PC-3 (cell line): ENCODE measurements at regions not wholly inside any gene's neighbourhood (a gene's known extent, or its start where the extent isn't known, plus 50 kb on each side); places are given as distances from the start of the nearest gene placed in this dataset.

ENCODE experiments used
- ATAC-seq: fragments of 200-7000 bp; cut with Tn5 transposase; 2 replicates; pipeline ENCODE4 v1.9.1; 2020; ENCODE audit warnings: mild to moderate bottlenecking, moderate library complexity
- BruUV-seq: library from RNA; stranded (reverse); fragments of 400-500 nt; replicated peaks from 2 replicates; lab custom pipeline; 2021; lab: Mats Ljungman, UMichigan
- CTCF ChIA-PET: fragments of 300-600 bp; sonication (Branson Sonifier 250); formaldehyde crosslinking; loops from one replicate; lab custom pipeline; 2022; ENCODE audit warnings: antibody characterized with exemption; lab: Charles Lee
- POLR2A ChIA-PET: fragments of 300-600 bp; sonication (Branson Sonifier 250); formaldehyde crosslinking; loops from one replicate; lab custom pipeline; 2022; ENCODE audit warnings: antibody characterized with exemption; ENCODE audit not compliant: unreplicated experiment; lab: Charles Lee
- DNase-seq: peaks from one replicate; pipeline ENCODE4 v3.0.0-alpha.2; 2015
- H2AFZ ChIP-seq: fragments of 300-600 bp; sonication (generic); 2 replicates; pipeline ENCODE4 v1.6.0; 2016; ENCODE audit warnings: antibody characterized with exemption, low read length
- H3F3A ChIP-seq: fragments of 300-600 bp; sonication (generic); one replicate; pipeline ENCODE4 v1.6.0; 2017; ENCODE audit warnings: antibody characterized with exemption, low read length, control low read depth, mild to moderate bottlenecking; ENCODE audit not compliant: unreplicated experiment
- H3K27ac ChIP-seq: fragments of 300-600 bp; sonication (generic); 2 replicates; pipeline ENCODE4 v1.5.1; 2016; ENCODE audit warnings: mild to moderate bottlenecking, low read length
- H3K27me3 ChIP-seq: fragments of 300-600 bp; sonication (generic); 2 replicates; pipeline ENCODE4 v1.6.1; 2016; ENCODE audit warnings: low read length, mixed read lengths
- H3K36me3 ChIP-seq: fragments of 300-600 bp; sonication (generic); 2 replicates; pipeline ENCODE4 v1.6.1; 2016; ENCODE audit warnings: low read depth, mixed run types, low read length, mixed read lengths
- H3K4me1 ChIP-seq: fragments of 300-600 bp; sonication (generic); 2 replicates; pipeline ENCODE4 v1.5.1; 2016; ENCODE audit warnings: low read length; ENCODE audit not compliant: insufficient read depth
- H3K4me2 ChIP-seq: fragments of 300-600 bp; sonication (generic); 2 replicates; pipeline ENCODE4 v1.6.0; 2016; ENCODE audit warnings: low read length
- H3K4me3 ChIP-seq: fragments of 300-600 bp; sonication (generic); 2 replicates; pipeline ENCODE4 v1.5.1; 2016; ENCODE audit warnings: mild to moderate bottlenecking, low read length, mixed read lengths
- H3K79me2 ChIP-seq: fragments of 300-600 bp; sonication (generic); 2 replicates; pipeline ENCODE4 v1.6.1; 2017; ENCODE audit warnings: low read length, mixed read lengths
- H3K9ac ChIP-seq: fragments of 300-600 bp; sonication (generic); 2 replicates; pipeline ENCODE4 v1.6.0; 2016; ENCODE audit warnings: mild to moderate bottlenecking, low read length
- H3K9me2 ChIP-seq: fragments of 300-600 bp; sonication (generic); replicated peaks from 2 replicates; pipeline ENCODE4 v1.6.1; 2016; ENCODE audit warnings: mixed run types, low read length, mixed read lengths
- H3K9me3 ChIP-seq: fragments of 300-600 bp; sonication (generic); 2 replicates; pipeline ENCODE4 v1.6.1; 2016; ENCODE audit warnings: low read length, mixed read lengths
- H4K20me1 ChIP-seq: fragments of 300-600 bp; sonication (generic); 2 replicates; pipeline ENCODE4 v1.6.1; 2016; ENCODE audit warnings: low read length, mixed read lengths
- CTCF ChIP-seq: fragments of 300-600 bp; sonication (generic); conservative IDR thresholded peaks from 2 replicates; pipeline ENCODE4 v1.5.1; 2017; ENCODE audit warnings: antibody characterized with exemption, low read depth, mild to moderate bottlenecking, low read length
- EZH2 ChIP-seq: fragments of 300-600 bp; sonication (generic); IDR thresholded peaks from one replicate; pipeline ENCODE4 v1.6.1; 2017; ENCODE audit warnings: antibody characterized with exemption, mild to moderate bottlenecking, low read length; ENCODE audit not compliant: unreplicated experiment
- EZH2phosphoT487 ChIP-seq: fragments of 300-600 bp; sonication (generic); IDR thresholded peaks from 2 replicates; pipeline ENCODE4 v1.6.1; 2018; ENCODE audit warnings: mild to moderate bottlenecking, antibody characterized with exemption, low read length, borderline replicate concordance
- intact Hi-C: fragments of 100-400 bp; cut with micrococcal nuclease; formaldehyde crosslinking; loops from 2 replicates; pipeline ENCODE4 v1.9.0; 2023

DNA sequence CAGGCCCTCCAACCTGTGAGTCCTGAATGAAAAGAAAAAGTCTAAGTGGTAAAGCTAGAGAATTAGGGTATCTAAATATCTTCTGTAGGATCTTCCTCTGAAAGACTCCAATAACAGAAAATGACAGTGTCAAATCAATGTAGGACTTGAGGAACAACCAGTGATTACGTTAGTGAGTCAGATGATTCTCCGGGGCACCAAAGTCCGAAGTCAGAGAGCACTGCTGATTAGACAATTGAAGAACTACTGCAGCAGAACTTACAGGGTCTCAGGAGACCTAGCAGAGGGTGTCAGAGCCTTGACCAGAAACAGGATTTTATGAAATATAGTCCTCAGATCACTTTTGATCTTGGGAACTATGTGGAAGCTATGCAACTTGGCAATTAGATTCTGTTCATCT lies 605.8 kb downstream of the EPHA3 start:
- intact Hi-C loops, result no loop called here
- H3K9me2 ChIP-seq, result no peaks in the 10 kb centered on the region
- H3K4me3 ChIP-seq, result no peak overlapping the region
- no peak overlapping the region for H3K27ac ChIP-seq
- no peaks in the 10 kb centered on the region for H3K36me3 ChIP-seq
- no peaks in the 10 kb centered on the region for H3K79me2 ChIP-seq
- H2AFZ ChIP-seq, result no peak overlapping the region
- TF ChIP-seq CTCF (no peak), EZH2phosphoT487 (no peak), EZH2 (no peak)
- H3F3A ChIP-seq, result no peaks in the 10 kb centered on the region
- no peaks in the 10 kb centered on the region for H3K9me3 ChIP-seq
- H4K20me1 ChIP-seq, result no peaks in the 10 kb centered on the region
- CTCF ChIA-PET, result no interaction called here
- no peaks in the 10 kb centered on the region for H3K4me1 ChIP-seq
- POLR2A ChIA-PET, result no interaction called here
- no peak overlapping the region for H3K9ac ChIP-seq
- DNase-seq (no peak), ATAC-seq (no peak)
- no peak overlapping the region for H3K4me2 ChIP-seq
- H3K27me3 ChIP-seq, result no peaks in the 10 kb centered on the region
- no TSS peak for BruUV-seq

GRCh38 chr3:89714237-89714636 lies 606.8 kb downstream of the EPHA3 start:
- Histone ChIP-seq H3K27me3 (no peaks in the 10 kb centered on the region), H3K79me2 (no peaks in the 10 kb centered on the region), H3K9me2 (no peaks in the 10 kb centered on the region), H3K36me3 (no peaks in the 10 kb centered on the region), H3K4me2 (no peak overlapping the region), H3F3A (no peaks in the 10 kb centered on the region), H3K4me3 (no peak overlapping the region), H3K4me1 (no peaks in the 10 kb centered on the region), H3K27ac (no peak overlapping the region), H4K20me1 (no peaks in the 10 kb centered on the region), H3K9ac (no peak overlapping the region), H3K9me3 (no peaks in the 10 kb centered on the region), H2AFZ (no peak overlapping the region)
- ChIA-PET POLR2A (no interaction called here), CTCF (no interaction called here)
- intact Hi-C loops, result no loop called here
- ATAC-seq, result no peak
- no TSS peak for BruUV-seq
- no peak for DNase-seq
- no peak for TF ChIP-seq EZH2phosphoT487
- no peak for TF ChIP-seq EZH2
- TF ChIP-seq CTCF, result no peak

DNA sequence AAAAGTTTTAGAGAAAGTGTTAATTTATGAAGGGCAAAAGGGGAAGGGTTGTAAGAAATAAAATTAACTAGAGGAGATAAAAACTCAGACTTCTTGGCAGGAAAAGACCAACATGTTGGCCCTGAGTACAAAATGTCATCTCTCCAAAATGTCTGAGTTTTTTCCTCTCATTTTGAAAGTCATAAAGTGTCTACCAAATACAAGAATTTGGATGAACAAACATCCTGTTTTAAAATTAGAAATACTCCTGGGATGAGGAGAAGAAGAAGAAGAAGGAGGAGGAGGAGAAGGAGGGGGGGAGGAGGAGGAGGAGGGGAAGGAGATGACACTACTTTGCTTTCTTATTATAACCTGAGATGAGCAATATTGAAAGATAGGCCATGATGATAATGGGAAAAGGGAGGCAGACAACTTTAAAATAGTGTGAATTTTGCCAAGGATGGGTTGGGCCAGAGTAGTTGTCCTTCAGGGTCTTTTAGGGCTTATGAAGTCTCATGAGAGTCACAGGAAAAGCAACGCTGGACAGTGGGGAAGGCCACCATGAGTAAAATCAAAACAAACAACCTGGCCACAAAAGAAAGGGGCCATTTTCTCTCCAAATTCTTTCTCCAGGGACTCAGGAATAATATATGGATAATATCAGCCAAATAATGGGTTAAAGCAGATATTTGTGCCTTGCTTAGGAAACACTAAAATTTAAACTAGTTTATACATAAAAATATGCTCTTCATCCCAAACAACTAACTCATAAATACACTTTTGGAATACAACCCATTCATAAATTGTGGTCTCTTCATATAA lies 632.9 kb downstream of the EPHA3 start:
- Histone ChIP-seq H3K36me3 (no peaks in the 10 kb centered on the region), H3F3A (no peaks in the 10 kb centered on the region), H2AFZ (no peak overlapping the region), H4K20me1 (no peaks in the 10 kb centered on the region), H3K4me2 (no peak overlapping the region), H3K27ac (no peak overlapping the region), H3K9me3 (no peaks in the 10 kb centered on the region), H3K4me1 (peaks cover 6% of the 10 kb centered on the region; the same call in 1 of the 2 replicates), H3K9ac (no peak overlapping the region), H3K27me3 (no peaks in the 10 kb centered on the region), H3K79me2 (no peaks in the 10 kb centered on the region), H3K9me2 (no peaks in the 10 kb centered on the region), H3K4me3 (no peak overlapping the region)
- intact Hi-C loops, result no loop called here
- BruUV-seq, result no TSS peak
- ChIA-PET POLR2A (no interaction called here), CTCF (no interaction called here)
- TF ChIP-seq EZH2 (no peak), CTCF (no peak), EZH2phosphoT487 (no peak)
- no peak for DNase-seq
- ATAC-seq, result peak; percentile 29; the same call in 1 of the 2 replicates
